Globus pallidus (tissue), 1 donor: ENCODE measurements at regions not wholly inside any gene's neighbourhood (a gene's known extent, or its start where the extent isn't known, plus 50 kb on each side); places are given as distances from the start of the nearest gene placed in this dataset.

Experiments used
- DNase-seq: peaks from one replicate; pipeline ENCODE4 v3.0.0-alpha.2; 2015; ENCODE audit warnings: low spot score

DNA sequence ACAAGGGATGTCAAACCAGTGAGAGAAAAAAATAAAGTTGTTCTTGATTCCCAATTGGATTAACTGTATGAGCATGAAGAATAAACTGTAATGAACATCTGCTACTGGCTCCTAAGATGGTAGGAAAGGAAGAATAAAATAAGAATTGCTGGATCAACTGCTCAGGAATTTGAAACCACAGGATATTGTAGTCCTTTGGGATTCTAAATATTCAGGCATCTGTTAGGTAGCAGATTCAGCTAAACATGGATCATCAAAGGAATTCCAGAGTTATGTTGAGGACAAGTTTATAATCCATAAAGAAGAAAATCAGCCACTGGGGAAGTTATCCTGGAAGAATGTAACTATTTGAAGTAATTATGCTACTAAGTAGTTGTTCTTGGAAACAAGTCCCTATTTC lies 65.8 kb downstream of the ISL1 start:
- DNase-seq = no peak

DNA sequence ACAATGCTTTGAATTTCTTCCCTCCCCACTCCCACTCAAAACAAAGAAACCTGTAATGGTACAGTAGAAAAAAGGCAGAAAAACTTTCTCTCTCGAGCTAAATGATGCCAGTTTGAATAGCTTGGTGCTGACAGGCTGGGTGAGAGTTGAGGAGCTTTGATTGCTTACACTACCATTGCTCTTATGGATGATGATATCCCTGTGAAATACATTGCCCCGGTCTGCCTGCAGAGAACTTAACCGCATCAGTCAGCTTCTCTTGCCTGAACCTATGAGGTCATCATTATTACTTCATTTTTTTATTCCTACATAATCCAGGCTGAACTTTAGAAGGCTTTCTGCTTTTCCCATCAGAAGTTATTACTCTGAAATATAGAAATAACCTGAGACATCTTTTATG lies 69.3 kb downstream of the ISL1 start:
- DNase-seq = no peak

DNA sequence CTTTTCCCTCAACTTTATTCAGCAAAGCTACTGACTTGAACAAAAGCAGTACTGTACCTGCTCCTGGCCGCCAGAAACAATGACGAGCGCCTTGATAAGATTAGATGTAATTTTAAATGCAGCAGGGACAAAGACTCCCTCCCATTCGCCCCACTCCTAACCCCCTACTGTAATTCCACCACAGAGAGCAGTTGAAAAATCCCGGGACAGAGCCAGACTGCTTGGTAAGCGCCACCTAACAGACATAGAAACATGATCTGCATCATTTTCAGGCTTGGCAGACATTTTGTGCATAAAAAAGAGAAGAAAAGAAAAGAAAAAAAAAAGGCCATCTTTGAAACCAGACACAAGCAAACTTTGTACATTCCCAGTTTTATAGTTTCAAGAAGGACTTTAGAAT lies 81.9 kb downstream of the ISL1 start:
- no peak for DNase-seq

DNA sequence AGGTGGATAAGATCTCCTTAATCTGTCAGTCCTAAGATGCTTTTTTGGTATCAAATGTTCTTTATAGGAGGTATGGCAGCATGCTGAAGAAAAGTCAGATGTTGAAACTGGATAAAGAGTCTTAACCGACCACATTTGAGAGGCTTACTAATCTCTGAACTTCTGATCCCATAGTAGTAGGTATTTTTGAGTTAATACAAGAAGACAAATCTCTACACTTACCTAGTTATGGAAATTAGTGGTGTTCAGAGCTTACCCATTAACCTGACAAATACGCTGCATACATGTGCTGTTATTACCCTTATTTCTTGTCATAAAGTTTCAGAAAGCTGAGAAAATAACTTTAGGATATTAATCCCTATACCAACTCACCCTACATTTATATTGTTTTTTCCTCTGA lies 83.0 kb downstream of the ISL1 start:
- no peak for DNase-seq

DNA sequence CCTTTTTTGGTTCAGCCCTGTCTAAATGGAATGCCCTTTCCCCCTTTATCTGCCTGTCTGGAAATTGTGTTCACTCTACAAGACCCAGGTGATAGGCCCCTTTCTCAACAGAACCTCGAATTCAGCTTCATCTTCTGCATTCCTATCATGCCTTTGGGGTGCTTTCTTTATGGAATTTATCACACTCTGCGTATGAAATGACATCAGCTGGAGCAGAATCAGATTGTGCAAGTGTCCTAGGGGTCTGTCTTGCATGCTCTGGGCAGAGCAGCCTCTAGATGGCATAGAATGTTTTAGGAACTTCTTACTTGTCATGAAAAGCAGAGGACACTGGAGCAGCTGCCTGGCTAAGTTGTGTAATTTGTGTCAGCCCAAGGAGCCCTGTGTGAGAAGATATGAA lies 84.9 kb downstream of the ISL1 start:
- DNase-seq = no peak

DNA sequence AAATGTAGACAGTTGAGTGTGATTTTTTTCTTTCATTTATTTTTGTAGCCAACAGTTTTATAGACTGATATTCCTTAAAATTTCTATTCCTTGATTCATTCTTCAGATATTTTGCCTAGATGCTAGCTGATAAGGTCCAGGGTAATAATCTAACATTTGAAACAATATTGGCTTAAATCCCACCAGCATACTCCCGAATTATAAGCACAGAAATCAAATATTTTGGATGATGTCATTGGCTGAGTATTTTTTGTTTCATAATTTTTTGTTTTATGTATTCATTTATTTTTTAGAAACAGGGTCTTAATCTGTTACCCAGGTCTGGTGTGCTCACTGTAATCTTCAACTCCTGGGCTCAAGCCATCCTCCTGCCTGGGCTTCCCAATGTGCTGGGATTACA lies 88.4 kb downstream of the ISL1 start:
- no peak for DNase-seq

DNA sequence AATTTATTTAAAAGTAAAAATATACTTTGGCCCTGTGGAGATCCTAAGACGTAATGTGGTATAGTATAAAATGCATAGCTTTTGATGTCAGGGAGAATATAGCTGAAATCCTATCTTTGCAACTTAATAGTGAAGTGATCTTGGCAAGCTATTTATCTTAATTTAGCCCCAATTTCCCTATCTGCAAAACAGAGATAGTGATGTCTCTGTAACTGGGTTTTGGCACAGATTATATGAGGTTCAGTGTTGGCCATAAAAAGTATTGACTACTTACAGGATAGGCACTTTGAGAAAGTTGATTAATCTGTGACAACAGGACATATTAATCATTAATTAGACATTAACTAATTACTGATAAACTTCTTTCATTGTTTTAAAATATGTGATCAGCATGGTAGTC lies 89.2 kb downstream of the ISL1 start:
- no peak for DNase-seq

DNA sequence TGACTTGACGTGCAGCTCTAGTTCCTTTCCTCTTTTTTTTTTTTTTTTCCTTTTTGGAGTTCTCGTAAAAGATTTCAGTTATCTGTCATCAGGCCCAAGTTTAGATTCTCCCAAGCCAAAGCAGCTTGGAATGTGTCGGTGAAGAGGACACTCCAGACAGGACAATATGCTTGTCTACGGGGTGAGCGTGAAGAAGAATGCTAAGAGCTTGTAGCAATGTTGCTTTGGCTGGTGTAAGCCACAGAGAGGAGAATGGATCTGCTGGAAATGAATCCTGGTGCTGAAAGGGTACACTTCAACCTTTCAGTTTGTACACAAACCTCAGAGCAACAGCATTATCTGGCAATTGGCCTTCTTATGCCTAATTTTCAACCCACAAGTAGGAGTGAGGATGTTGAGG lies 92.4 kb downstream of the ISL1 start:
- DNase-seq = no peak

DNA sequence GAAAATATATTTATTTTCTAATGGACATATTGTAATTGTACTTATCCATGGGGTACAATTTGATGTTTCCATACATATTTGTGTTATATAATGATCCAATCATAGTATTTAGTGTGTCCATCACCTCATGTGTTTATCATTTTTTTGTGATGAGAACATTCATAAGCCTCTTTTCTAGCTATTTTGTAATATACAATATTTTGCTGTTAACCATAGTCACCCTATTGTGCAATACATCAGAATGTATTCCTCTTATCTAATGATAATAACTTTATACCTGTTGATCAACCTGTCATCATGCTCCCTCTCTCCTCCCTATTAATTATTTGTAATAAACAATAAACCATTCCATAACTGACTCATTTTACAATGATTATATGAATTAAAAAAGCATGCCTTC lies 93.2 kb downstream of the ISL1 start:
- DNase-seq = no peak

DNA sequence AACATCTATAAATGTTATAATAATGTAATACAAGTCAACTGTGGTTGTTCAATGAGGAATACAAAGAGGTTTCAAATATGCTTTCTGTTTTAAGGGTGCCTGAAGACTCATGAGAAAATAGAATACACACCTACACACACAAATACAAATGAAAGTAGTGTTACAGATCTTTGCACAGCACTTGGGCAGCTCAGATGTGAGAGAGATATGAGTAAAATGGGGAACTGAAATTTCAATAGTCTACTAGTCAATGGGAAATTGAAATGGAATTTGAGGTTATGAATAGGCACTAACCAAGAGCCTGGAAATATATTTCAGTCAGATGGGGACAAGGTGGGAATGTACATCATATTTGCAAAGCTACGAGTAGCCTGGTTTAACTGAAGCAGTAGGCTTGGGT lies 96.6 kb downstream of the ISL1 start:
- no peak for DNase-seq

DNA sequence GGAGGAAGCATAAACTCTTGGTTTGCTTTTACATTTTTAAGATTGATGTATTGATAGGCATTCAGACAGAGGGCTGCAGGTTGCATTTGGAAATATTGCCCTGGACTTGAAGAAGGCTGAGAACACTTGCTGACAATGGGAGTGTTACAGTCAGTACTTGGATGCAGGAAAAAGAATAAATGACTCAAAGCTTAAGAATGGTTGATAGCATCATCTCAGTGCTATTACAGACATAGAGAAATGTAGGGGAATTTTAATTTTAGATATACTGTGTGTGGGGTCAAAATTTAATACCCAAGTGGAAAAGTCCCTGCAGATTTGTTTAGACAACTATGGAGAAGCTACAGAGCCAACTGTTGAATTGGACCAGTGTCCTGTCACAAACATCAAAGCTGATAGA lies 101.1 kb downstream of the ISL1 start:
- no peak for DNase-seq

DNA sequence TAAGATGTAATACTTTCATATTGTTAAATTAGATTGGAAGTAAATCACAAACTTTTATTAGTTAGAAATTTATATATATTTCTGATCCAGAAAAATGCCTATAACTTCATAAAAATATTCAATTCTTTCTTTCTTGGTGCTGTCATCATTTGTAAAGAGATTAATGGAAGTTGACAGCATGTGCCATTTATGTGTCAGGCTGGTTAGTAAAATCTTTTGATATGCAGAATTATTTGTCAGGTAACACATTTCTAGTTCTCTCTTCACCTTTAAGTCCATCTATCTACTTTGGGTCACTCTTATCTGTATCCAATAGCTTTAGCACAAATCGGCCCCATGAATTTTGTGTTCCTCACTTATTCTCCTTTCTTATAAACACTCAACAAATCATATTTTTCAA lies 102.9 kb downstream of the ISL1 start:
- no peak for DNase-seq

DNA sequence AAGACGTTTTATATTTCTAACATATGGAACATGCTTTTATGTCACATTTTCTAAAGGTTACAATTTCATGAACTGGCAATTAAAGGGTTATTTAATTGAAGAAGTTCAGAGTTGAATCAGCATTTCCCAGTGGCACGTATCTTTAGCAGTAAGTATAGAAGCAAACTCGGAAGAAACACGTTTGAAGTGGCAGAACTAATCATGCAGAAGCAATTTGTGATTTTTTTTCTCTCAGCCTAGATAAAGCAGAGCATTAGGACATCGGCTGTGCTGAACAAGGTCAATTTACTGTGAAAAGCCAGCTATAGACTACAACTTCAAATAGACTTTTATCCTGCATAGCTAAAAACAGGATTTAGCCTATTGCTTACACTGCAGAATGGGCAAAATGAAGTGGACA lies 104.7 kb downstream of the ISL1 start:
- DNase-seq = no peak

DNA sequence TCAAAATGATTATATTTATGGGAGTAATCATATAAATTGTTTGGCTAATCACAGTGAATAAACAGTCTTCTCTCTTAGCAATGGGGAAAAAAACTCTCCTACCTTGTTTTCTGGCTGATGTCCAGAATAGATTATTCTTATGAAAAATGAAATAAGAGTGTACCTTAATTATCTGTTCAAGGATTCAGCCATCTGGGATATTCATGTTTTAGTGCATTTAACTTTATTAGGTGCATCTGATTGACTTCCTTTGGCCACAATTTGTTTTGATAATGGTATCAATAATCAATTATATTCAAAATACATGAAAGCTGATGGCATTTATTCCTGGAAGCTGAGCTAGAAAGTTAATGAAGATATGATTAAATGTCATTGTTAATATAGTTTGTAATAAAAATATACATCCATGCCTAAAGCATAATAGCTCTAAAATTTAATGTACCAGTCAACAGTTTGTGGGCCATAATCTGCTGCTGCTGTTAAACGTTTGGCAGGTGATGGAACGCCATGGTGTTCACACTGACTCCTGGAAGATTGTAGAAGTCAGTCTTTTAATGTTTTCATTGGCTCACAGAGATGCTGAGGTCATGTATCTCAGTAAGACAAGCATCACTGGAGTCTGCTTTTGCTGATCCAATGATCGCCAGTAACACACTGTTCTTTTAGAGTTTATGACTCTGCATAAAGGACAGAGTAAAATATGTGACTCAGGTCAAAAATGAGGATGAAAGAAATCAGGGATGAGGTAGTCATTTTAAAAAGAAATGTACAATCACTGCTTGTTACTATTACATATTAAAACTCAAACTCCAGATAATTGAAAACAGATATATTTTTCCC lies 105.8 kb downstream of the ISL1 start:
- DNase-seq = no peak

DNA sequence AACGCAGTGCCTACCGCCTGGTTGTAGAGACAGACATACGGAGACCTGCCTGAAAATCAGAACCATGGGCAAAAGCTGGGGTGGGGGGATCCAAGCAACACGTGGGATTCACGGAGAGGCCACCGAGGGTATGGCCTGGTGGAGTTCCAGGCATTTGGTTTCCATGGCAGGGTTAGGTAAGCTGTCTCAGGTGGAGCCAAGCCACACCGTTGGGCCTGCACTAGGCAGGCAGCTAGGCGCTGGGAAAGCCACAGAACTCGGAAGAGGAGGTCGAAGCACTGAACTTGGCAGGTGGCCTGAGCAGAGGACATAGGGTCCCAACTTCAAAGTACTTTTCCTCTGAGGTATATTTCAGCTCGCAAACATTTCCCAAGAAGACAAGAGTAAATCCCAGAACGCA lies 111.6 kb downstream of the ISL1 start:
- no peak for DNase-seq

DNA sequence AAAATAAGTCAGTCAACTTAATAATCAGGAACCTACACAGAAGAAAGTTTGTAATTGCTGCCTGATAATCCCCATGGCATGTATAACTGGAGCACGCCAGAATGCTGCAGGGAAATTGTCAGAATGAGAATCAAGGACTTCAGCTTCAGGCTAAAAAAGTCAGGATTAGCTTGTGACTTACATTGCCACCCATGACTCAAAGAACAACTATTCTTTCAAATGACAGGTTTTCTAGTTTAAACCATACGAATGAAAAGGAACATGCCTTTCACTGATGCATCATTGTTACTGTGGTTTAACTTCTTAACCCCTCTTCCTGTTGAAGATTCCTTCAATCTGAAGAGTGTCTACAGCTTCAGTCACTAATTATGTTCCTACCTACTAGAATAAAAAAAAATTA lies 112.4 kb downstream of the ISL1 start:
- no peak for DNase-seq

DNA sequence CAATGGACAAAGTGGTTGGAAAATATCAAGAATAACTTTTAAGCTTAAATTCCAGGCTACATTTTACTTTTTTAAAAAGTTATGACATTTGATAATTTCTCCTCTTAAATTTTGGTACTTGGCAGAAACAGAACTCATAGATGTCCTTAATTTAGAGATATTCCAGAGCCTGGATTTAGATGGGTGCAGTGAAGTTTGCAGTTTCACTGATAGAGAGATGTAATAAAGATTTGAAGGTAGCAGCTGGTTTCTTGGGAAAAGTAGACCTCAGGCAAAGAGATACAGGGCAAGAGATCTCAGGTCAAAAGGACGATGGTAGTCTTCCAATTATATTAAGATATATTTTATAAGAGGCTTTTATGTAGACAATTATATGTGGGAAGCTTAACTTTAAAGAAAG lies 134.6 kb downstream of the ISL1 start:
- DNase-seq = no peak

DNA sequence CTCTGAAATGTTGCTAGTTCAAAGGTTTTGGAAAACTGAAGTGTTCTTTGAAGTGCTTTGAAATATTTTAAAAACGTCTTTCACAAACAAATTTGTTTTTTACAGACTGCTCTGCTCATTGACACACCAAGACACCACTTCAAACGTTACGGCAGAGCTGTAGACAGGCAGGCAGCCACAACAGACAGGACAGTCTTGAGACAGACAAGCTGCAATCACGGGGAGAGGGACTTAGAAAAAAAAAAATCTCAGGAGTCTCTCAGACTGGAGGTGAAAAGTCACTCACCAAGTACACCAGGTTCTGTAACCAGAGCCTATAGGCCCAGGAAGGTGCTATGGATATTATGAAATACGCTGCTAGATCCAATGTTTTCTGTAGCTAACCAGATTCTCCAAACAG lies 135.4 kb downstream of the ISL1 start:
- no peak for DNase-seq

DNA sequence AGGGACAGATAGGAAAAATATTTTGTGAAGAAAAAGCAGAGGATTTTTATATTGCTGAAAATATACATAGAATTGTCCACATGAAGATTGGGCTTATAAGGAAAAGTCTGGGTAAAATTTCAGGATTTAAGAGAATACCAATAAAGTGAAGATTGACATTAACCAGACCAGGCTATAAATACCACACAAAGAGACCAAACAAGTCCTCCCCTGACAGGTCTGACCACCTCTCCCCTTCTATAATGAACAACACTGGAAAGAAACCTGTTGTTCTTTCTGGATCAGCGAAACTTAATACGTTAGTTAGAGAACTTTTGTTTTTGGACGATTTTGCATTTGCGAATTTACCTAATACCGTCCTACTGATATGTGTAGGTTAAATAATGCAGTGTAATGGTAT lies 138.3 kb downstream of the ISL1 start:
- DNase-seq = no peak

DNA sequence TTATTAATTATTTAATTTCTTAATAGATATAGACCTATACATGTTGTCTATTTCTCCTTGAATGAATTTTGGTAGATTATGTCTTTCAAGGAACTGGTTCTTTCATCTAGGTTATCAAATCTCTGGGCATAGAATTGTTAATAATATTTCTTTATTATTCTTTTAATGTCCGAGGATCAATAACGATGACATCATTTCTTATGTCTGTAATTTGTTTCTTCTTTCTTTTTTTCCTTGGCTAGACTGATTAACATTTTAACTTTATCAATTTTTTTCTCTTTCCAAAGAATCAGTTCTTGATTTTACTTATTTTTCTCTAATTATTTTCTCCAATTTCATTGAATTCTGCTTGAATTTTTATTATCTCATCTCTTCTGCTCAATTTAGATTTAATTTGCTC lies 156.0 kb downstream of the ISL1 start:
- DNase-seq = no peak

DNA sequence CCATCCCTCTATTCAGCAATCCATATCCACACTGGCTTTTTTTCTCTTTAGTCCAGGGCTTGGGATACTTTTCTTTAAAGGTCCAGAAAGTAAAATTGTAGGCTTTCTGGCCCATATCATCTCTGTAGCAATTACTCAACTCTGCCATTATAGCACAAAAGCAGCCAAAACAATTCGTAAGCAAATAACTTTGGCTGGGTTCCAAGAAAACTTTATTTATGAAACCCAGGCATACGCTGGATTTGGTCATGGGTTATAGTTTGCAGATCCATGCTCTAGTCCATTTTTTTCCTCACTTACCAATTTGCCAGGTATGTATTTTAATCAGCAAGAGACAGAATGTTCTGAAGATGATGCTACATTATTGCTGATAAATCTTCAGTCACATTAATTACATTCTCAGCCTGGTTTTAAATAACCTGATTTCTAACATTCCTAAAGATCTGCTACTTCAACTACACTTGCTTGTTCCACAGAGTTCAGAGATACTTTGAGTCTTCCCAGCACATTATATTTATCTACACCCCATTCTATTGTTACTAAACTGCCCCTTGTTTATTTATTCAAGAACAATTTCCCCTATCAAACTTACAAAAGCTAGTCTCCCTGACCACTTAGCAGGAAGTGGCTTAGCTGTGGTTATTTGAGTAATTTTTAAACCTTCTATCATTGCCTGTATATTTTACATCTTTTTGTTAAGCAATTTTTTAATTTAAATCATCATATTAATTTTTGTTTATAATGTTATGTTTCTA lies 161.0 kb downstream of the ISL1 start:
- DNase-seq = no peak

DNA sequence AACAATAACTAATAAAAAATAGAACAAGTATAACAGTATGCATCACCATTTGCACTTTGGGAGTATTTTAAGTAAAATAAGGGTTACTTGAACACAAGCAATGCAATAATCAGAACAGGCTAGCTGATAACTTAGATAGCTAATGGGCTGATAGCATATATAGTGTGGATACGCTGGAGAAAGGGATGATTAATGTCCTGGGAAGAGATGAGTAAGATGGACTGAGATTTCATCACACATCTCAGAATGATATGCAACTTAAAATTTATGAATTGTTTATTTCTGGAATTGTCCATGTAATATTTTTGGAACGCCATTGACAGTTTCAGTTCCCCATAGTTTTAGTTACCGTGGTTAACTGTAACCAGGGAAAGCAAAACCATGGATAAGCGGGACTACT lies 173.6 kb downstream of the ISL1 start:
- DNase-seq = no peak

DNA sequence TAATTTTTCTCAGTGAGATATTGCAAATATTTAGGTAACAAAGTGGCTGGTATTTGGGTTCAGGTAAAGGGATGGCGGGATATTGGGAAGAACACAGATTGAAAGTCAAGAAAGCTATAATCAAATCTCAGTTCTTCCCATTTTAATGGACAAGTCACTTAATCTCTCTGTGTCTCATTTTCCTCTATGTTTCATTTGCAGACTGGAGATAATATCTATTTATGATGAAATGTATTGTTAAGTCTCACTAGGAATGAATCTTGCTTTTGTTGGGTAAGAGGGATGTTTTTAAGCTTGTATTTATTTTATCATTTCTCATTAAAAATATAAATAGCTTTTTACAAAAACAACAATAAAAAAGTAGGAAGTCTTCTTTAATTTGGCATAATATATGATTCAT lies 175.4 kb downstream of the ISL1 start:
- no peak for DNase-seq

DNA sequence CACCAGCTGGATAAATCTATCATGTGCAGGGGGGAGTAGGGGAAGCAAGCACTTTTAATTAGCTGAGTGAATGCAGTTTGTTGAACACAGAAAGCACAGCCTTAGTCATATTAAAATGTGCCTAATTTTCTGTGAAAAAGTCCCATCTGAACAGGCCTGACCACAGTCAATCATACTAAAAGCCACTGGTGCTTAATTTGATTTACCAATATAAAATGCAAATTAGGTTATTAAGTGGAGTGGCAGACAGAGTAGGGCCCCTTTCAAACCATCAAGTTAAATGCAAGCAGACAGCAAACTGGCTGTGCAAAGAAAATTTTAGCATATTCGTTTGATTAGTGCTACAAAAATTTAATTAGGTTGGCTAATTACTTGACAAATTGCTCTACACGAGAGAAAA lies 176.1 kb downstream of the ISL1 start:
- DNase-seq = no peak
